Upper lobe of right lung (tissue), 1 donor: ENCODE measurements at regions not wholly inside any gene's neighbourhood (a gene's known extent, or its start where the extent isn't known, plus 50 kb on each side); places are given as distances from the start of the nearest gene placed in this dataset.

Source experiments
- ATAC-seq: fragments of 200-7000 bp; cut with Tn5 transposase; one replicate; pipeline ENCODE4 v1.9.1; 2020; ENCODE audit warnings: mild to moderate bottlenecking, moderate library complexity
- DNase-seq: peaks from one replicate; pipeline ENCODE4 v3.0.0-alpha.2; 2020
- H3K27ac ChIP-seq: fragments of 200-600 bp; one replicate; pipeline ENCODE4 v1.8.0; 2022
- H3K27me3 ChIP-seq: fragments of 200-600 bp; one replicate; pipeline ENCODE4 v1.8.0; 2022; ENCODE audit warnings: mild to moderate bottlenecking
- H3K36me3 ChIP-seq: fragments of 200-600 bp; one replicate; pipeline ENCODE4 v1.8.0; 2022
- H3K4me1 ChIP-seq: fragments of 200-600 bp; one replicate; pipeline ENCODE4 v1.8.0; 2022
- H3K4me3 ChIP-seq: fragments of 200-600 bp; one replicate; pipeline ENCODE4 v1.8.0; 2022; ENCODE audit warnings: mild to moderate bottlenecking
- H3K9me3 ChIP-seq: fragments of 200-600 bp; one replicate; pipeline ENCODE4 v1.8.0; 2022
- CTCF ChIP-seq: fragments of 200-600 bp; IDR thresholded peaks from one replicate; pipeline ENCODE4 v1.8.0; 2022; ENCODE audit warnings: antibody characterized with exemption
- intact Hi-C: fragments of 100-400 bp; cut with DNase I; formaldehyde crosslinking; loops from one replicate; pipeline ENCODE4 v1.11.0; 2022
- donor health status: DM: no; HTN: yes; CAD: no; lungs with severe emphysema.

- Histone ChIP-seq H3K9me3 (no peaks in the 10 kb centered on the region), H3K4me3 (no peak overlapping the region), H3K27me3 (no peaks in the 10 kb centered on the region), H3K4me1 (no peaks in the 10 kb centered on the region), H3K36me3 (no peaks in the 10 kb centered on the region), H3K27ac (no peak overlapping the region)
- no peak for TF ChIP-seq CTCF
- no peak for ATAC-seq
- no peak for DNase-seq
- intact Hi-C loops, result no loop called here
These were observed 493.1 kb downstream of the XPNPEP1 start for GRCh38 chr10:109430043-109430760.

GRCh38 chr10:109428775-109429491, 494.4 kb downstream of the XPNPEP1 start:
- H3K4me1 ChIP-seq, result no peaks in the 10 kb centered on the region
- ATAC-seq, result no peak
- DNase-seq, result no peak
- no peaks in the 10 kb centered on the region for H3K27me3 ChIP-seq
- H3K36me3 ChIP-seq, result no peaks in the 10 kb centered on the region
- TF ChIP-seq CTCF, result no peak
- no peak overlapping the region for H3K27ac ChIP-seq
- intact Hi-C loops, result no loop called here
- no peaks in the 10 kb centered on the region for H3K9me3 ChIP-seq
- no peak overlapping the region for H3K4me3 ChIP-seq

- intact Hi-C loops, result no loop called here
- H3K4me3 ChIP-seq, result no peak overlapping the region
- H3K4me1 ChIP-seq, result no peaks in the 10 kb centered on the region
- TF ChIP-seq CTCF, result no peak
- no peaks in the 10 kb centered on the region for H3K36me3 ChIP-seq
- no peak for ATAC-seq
- H3K27me3 ChIP-seq, result no peaks in the 10 kb centered on the region
- no peaks in the 10 kb centered on the region for H3K9me3 ChIP-seq
- no peak for DNase-seq
- no peak overlapping the region for H3K27ac ChIP-seq
These were observed 495.9 kb downstream of the XPNPEP1 start for GRCh38 chr10:109427411-109427810.

GRCh38 chr10:109426987-109427386, 496.3 kb downstream of the XPNPEP1 start:
- Histone ChIP-seq H3K4me1 (no peaks in the 10 kb centered on the region), H3K27ac (no peak overlapping the region), H3K9me3 (no peaks in the 10 kb centered on the region), H3K4me3 (no peak overlapping the region), H3K27me3 (no peaks in the 10 kb centered on the region), H3K36me3 (no peaks in the 10 kb centered on the region)
- DNase-seq, result no peak
- intact Hi-C loops, result no loop called here
- ATAC-seq, result no peak
- no peak for TF ChIP-seq CTCF

- no peak for DNase-seq
- intact Hi-C loops, result no loop called here
- H3K27me3 ChIP-seq, result no peaks in the 10 kb centered on the region
These were observed 504.5 kb downstream of the XPNPEP1 start for GRCh38 chr10:109418795-109419194.

More at GRCh38 chr10:109418795-109419194, 504.5 kb downstream of the XPNPEP1 start:
- ATAC-seq, result no peak
- no peaks in the 10 kb centered on the region for H3K4me1 ChIP-seq
- no peak overlapping the region for H3K27ac ChIP-seq
- no peaks in the 10 kb centered on the region for H3K36me3 ChIP-seq
- H3K4me3 ChIP-seq, result no peak overlapping the region
- no peaks in the 10 kb centered on the region for H3K9me3 ChIP-seq
- no peak for TF ChIP-seq CTCF
